Ishikawa (cell line): ENCODE measurements at regions not wholly inside any gene's neighbourhood (a gene's known extent, or its start where the extent isn't known, plus 50 kb on each side); places are given as distances from the start of the nearest gene placed in this dataset.

ENCODE experiments used
- CEBPB ChIP-seq: IDR thresholded peaks from 2 replicates; pipeline ENCODE4 v1.6.1; 2012
- CREB1 ChIP-seq: IDR thresholded peaks from 2 replicates; pipeline ENCODE4 v1.6.1; 2012; ENCODE audit warnings: low read depth
- EGR1 ChIP-seq: IDR thresholded peaks from 2 replicates; pipeline ENCODE4 v1.6.1; 2012
- EP300 ChIP-seq: IDR thresholded peaks from 2 replicates; pipeline ENCODE4 v1.6.1; 2012; ENCODE audit warnings: borderline replicate concordance
- FOXM1 ChIP-seq: IDR thresholded peaks from 2 replicates; pipeline ENCODE4 v1.6.1; 2012; ENCODE audit warnings: low read depth, borderline replicate concordance
- MAX ChIP-seq: IDR thresholded peaks from 2 replicates; pipeline ENCODE4 v1.6.1; 2012
- NFIC ChIP-seq: IDR thresholded peaks from 2 replicates; pipeline ENCODE4 v1.6.1; 2012
- RAD21 ChIP-seq: IDR thresholded peaks from 2 replicates; pipeline ENCODE4 v1.6.1; 2012; ENCODE audit warnings: low read depth
- REST ChIP-seq: IDR thresholded peaks from 2 replicates; pipeline ENCODE4 v1.6.1; 2012; ENCODE audit warnings: low read depth, mild to moderate bottlenecking
- TAF1 ChIP-seq: IDR thresholded peaks from 2 replicates; pipeline ENCODE4 v1.6.1; 2012; ENCODE audit warnings: low read depth, mild to moderate bottlenecking
- TCF12 ChIP-seq: IDR thresholded peaks from 2 replicates; pipeline ENCODE4 v1.6.1; 2012; ENCODE audit warnings: low read depth
- TEAD4 ChIP-seq: IDR thresholded peaks from 2 replicates; pipeline ENCODE4 v1.6.1; 2012
- YY1 ChIP-seq: IDR thresholded peaks from 2 replicates; pipeline ENCODE4 v1.6.1; 2012; ENCODE audit warnings: low read depth
- ZBTB7A ChIP-seq: IDR thresholded peaks from 2 replicates; pipeline ENCODE4 v1.6.1; 2012; ENCODE audit warnings: low read depth
- TF ChIP-seq, protein P1 (sequence below): IDR thresholded peaks from 2 replicates; pipeline ENCODE4 v1.6.1; 2012

- TF ChIP-seq YY1 (no peak), TAF1 (no peak), TEAD4 (no peak), EGR1 (no peak), ZBTB7A (no peak), RAD21 (no peak), EP300 (no peak), CEBPB (no peak), FOXM1 (no peak), CREB1 (no peak)
These were observed 178.8 kb upstream of the NTM start for GRCh38 chr11:131191606-131192005.

GRCh38 chr11:131192628-131193027 lies 177.8 kb upstream of the NTM start:
- TF ChIP-seq REST (no peak), NFIC (no peak), TAF1 (no peak), ZBTB7A (no peak), CREB1 (no peak), EGR1 (no peak), YY1 (no peak), FOXM1 (no peak), EP300 (no peak), CEBPB (no peak), MAX (no peak), RAD21 (no peak), TCF12 (no peak), TEAD4 (no peak)

DNA sequence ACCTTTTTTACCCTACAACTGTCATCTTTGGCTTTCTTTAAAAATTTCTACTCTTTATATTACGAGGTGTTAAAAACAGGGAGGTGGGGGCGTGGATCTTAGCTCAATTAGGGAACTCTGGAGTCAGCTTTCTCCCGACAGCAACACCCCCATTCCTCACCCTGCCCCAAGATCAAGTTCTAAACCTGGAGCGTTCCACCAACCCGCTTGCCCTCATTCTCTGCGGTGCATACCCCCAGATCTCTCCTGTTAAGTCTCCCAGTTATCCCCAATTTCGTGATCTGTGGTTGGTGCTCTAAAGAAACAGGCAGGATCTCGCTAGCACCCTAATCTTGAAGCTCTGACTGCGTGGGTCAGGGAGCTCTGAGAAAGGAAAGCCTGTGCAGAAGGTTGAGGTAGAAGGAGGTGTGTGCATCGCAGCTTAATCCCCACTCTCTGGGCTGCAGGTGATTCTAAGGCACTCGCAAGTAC lies 177.3 kb upstream of the NTM start:
- TF ChIP-seq TEAD4, result no peak
- TF ChIP-seq FOXM1, result no peak
- TF ChIP-seq CREB1, result no peak
- TF ChIP-seq, protein P1, sequence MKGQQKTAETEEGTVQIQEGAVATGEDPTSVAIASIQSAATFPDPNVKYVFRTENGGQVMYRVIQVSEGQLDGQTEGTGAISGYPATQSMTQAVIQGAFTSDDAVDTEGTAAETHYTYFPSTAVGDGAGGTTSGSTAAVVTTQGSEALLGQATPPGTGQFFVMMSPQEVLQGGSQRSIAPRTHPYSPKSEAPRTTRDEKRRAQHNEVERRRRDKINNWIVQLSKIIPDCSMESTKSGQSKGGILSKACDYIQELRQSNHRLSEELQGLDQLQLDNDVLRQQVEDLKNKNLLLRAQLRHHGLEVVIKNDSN, result no peak
- TF ChIP-seq CEBPB, result no peak
- no peak for TF ChIP-seq TAF1
- no peak for TF ChIP-seq REST
- no peak for TF ChIP-seq TCF12
- no peak for TF ChIP-seq ZBTB7A
- TF ChIP-seq YY1, result no peak

GRCh38 chr11:131194726-131195125 lies 175.7 kb upstream of the NTM start:
- TF ChIP-seq TCF12, result no peak
- TF ChIP-seq YY1, result no peak
- no peak for TF ChIP-seq MAX
- no peak for TF ChIP-seq TEAD4
- no peak for TF ChIP-seq EP300
- TF ChIP-seq RAD21, result no peak
- TF ChIP-seq REST, result no peak
- TF ChIP-seq, protein P1, result no peak
- TF ChIP-seq NFIC, result no peak
- TF ChIP-seq ZBTB7A, result no peak
- no peak for TF ChIP-seq FOXM1
- TF ChIP-seq TAF1, result no peak
- TF ChIP-seq EGR1, result no peak
- no peak for TF ChIP-seq CREB1
- TF ChIP-seq CEBPB, result no peak
